Endodermal cell (in vitro differentiated cells): ENCODE measurements at regions not wholly inside any gene's neighbourhood (a gene's known extent, or its start where the extent isn't known, plus 50 kb on each side); places are given as distances from the start of the nearest gene placed in this dataset.

Source experiments
- DNase-seq: peaks from one replicate; pipeline ENCODE4 v3.0.0-alpha.2; 2017
- H3K27ac ChIP-seq: 2 replicates; pipeline ENCODE4 v1.5.1; 2013; ENCODE audit warnings: mild to moderate bottlenecking, low read depth, low read length, moderate library complexity
- H3K27me3 ChIP-seq: 2 replicates; pipeline ENCODE4 v1.6.1; 2013; ENCODE audit warnings: mild to moderate bottlenecking, low read length, moderate library complexity; ENCODE audit not compliant: insufficient read depth, control insufficient read depth, poor library complexity, severe bottlenecking
- H3K36me3 ChIP-seq: 2 replicates; pipeline ENCODE4 v1.7.0; 2013; ENCODE audit warnings: mild to moderate bottlenecking, low read length, moderate library complexity; ENCODE audit not compliant: control insufficient read depth, insufficient read depth
- H3K4me1 ChIP-seq: one replicate; pipeline ENCODE4 v1.7.0; 2013; ENCODE audit warnings: low read length; ENCODE audit not compliant: control insufficient read depth, insufficient read depth
- H3K4me3 ChIP-seq: 2 replicates; pipeline ENCODE4 v1.5.1; 2013; ENCODE audit warnings: mild to moderate bottlenecking, low read length, moderate library complexity
- H3K9ac ChIP-seq: 2 replicates; pipeline ENCODE4 v1.6.1; 2013; ENCODE audit warnings: mild to moderate bottlenecking, low read length, moderate library complexity; ENCODE audit not compliant: poor library complexity, severe bottlenecking; ENCODE audit errors: extremely low read depth
- H3K9me3 ChIP-seq: 2 replicates; pipeline ENCODE4 v1.6.1; 2013; ENCODE audit warnings: mild to moderate bottlenecking, low read length, moderate library complexity; ENCODE audit not compliant: control insufficient read depth
- H3K27ac Mint-ChIP-seq: 2 replicates; pipeline ENCODE4 v1.8.0; 2020; ENCODE audit warnings: mixed read lengths
- H3K27me3 Mint-ChIP-seq: 2 replicates; pipeline ENCODE4 v1.8.0; 2021; ENCODE audit warnings: mild to moderate bottlenecking, mixed read lengths; ENCODE audit not compliant: insufficient read depth
- H3K36me3 Mint-ChIP-seq: 2 replicates; pipeline ENCODE4 v1.8.0; 2020; ENCODE audit warnings: low read depth, mixed read lengths
- H3K4me1 Mint-ChIP-seq: 2 replicates; pipeline ENCODE4 v1.8.0; 2020; ENCODE audit warnings: mixed read lengths
- H3K4me3 Mint-ChIP-seq: 2 replicates; pipeline ENCODE4 v1.8.0; 2020; ENCODE audit warnings: mild to moderate bottlenecking, moderate library complexity, mixed read lengths
- H3K9me3 Mint-ChIP-seq: 2 replicates; pipeline ENCODE4 v1.8.0; 2020; ENCODE audit warnings: mild to moderate bottlenecking, mixed read lengths
- CTCF ChIP-seq: fragments of 200-600 bp; sonication (generic); conservative IDR thresholded peaks from 2 replicates; pipeline ENCODE4 v1.5.0; 2021; ENCODE audit warnings: antibody characterized with exemption, mild to moderate bottlenecking
- WGBS, 2 experiments: methylation state at CpG; one replicate each; pipeline versions ENCODE4 v1.1.5 to v1.1.7; 2013; ENCODE audit warnings: missing lambda C conversion rate in 2 of 2, mixed read lengths in 1 of 2; ENCODE audit not compliant: insufficient coverage in 1 of 2, insufficient read length in 1 of 2; 5-methylcytosine and 5-hydroxymethylcytosine counted together

DNA sequence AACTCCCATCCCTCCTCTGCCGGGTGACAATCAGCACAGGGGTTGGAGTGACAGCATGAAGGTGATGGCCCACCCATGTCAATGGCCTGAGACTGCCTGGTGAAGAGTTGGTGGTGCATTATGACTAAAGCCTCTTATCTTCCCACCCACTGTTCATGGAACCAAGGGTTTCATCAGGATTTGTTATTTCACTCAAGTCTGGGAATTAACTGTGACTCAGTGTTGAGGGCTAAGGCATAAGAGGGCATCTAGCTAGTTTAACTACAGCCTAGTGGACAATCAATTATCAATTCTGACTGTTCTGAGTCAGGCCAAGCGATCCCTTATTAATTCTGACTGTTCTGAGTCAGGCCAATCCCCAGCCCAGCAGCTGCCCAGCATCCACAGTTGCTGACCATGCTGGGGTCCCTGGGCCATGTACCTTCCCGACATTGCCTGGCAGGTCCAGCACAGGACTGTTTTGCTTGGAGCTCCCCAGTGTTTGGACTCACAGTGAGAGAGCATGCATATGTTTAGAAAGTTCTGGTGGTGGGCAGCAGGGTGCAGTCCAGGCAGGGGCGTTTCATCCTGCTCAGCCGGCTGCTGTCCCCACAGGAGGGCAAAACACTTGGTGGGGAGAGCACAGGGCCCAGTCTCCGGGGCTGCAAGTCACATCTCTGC, 65.5 kb downstream of the RASL11A start:
- WGBS, 2 experiments: 56 to 73% methylated on average over 4 to 6 of the region's 6 CpGs
- Mint-ChIP-seq H3K4me1 (peaks cover 4% of the 10 kb centered on the region), H3K9me3 (no peaks in the 10 kb centered on the region), H3K27me3 (no peaks in the 10 kb centered on the region), H3K27ac (no peak overlapping the region), H3K36me3 (no peaks in the 10 kb centered on the region), H3K4me3 (no peak overlapping the region)
- Histone ChIP-seq H3K9ac (no peak overlapping the region), H3K9me3 (no peaks in the 10 kb centered on the region), H3K27ac (no peak overlapping the region), H3K4me3 (no peak overlapping the region), H3K27me3 (no peaks in the 10 kb centered on the region), H3K36me3 (no peaks in the 10 kb centered on the region), H3K4me1 (no peaks in the 10 kb centered on the region)
- no peak for DNase-seq
- TF ChIP-seq CTCF: no peak

- Histone ChIP-seq H3K27me3 (no peaks in the 10 kb centered on the region), H3K36me3 (no peaks in the 10 kb centered on the region), H3K9me3 (no peaks in the 10 kb centered on the region), H3K4me1 (no peaks in the 10 kb centered on the region), H3K4me3 (no peak overlapping the region), H3K27ac (no peak overlapping the region), H3K9ac (no peak overlapping the region)
- H3K4me1 Mint-ChIP-seq: peaks cover 4% of the 10 kb centered on the region
- H3K36me3 Mint-ChIP-seq: no peaks in the 10 kb centered on the region
- TF ChIP-seq CTCF: no peak
- H3K9me3 Mint-ChIP-seq: no peaks in the 10 kb centered on the region
- DNase-seq: no peak
- no peak overlapping the region for H3K27ac Mint-ChIP-seq
- no peaks in the 10 kb centered on the region for H3K27me3 Mint-ChIP-seq
- WGBS, 2 experiments: 76% methylated on average over 1 of the region's 1 CpG; no CpG with 5 or more reads in 1 of the 2 experiments
- H3K4me3 Mint-ChIP-seq: no peak overlapping the region
These were observed 67.6 kb downstream of the RASL11A start for GRCh38 chr13:27338207-27338606.

DNA sequence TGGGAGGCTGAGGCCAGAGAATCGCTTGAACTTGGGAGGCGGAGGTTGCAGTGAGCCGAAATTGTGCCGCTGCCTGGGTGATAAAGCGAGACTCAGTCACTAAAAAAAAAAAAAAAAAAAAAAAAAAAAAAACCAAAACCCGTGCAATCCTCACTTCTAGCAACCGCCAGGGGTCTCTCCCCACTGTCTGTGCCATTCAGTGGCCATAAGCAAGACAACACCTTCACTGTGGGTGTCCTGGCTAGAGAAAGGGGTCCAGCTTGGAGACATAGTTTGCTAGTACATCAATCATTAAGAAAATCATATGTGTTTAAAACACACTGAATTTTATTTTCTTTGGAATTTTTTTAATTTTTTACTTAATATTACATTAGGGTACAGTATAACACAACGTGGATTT, 68.2 kb downstream of the RASL11A start:
- Mint-ChIP-seq H3K4me1 (peaks cover 4% of the 10 kb centered on the region), H3K9me3 (no peaks in the 10 kb centered on the region), H3K4me3 (no peak overlapping the region), H3K27me3 (no peaks in the 10 kb centered on the region), H3K36me3 (no peaks in the 10 kb centered on the region), H3K27ac (no peak overlapping the region)
- DNase-seq: peak; percentile 81
- Histone ChIP-seq H3K4me3 (no peak overlapping the region), H3K9ac (no peak overlapping the region), H3K9me3 (no peaks in the 10 kb centered on the region), H3K36me3 (no peaks in the 10 kb centered on the region), H3K27me3 (no peaks in the 10 kb centered on the region), H3K27ac (no peak overlapping the region), H3K4me1 (no peaks in the 10 kb centered on the region)
- TF ChIP-seq CTCF: peak; percentile 54
- WGBS, 2 experiments: 65 to 100% methylated on average over 1 to 8 of the region's 8 CpGs
